Dendritic cell treated with granulocyte-macrophage colony-stimulating factor and Interleukin-4, amounts not matched to agents 40 ng/mL and 50 ng/mL, for 4 days (primary cell): ENCODE measurements at regions not wholly inside any gene's neighbourhood (a gene's known extent, or its start where the extent isn't known, plus 50 kb on each side); places are given as distances from the start of the nearest gene placed in this dataset.
"Not testable (repeated sequence)": the region's sequence is repeated elsewhere in the genome, so short reads cannot be mapped to it uniquely, and the experiment has no call there.

Experiments
- H3K27ac Mint-ChIP-seq: one replicate; pipeline ENCODE4 v1.8.0; 2022; ENCODE audit warnings: mild to moderate bottlenecking, mixed read lengths
- H3K27me3 Mint-ChIP-seq: one replicate; pipeline ENCODE4 v1.8.0; 2022; ENCODE audit warnings: mild to moderate bottlenecking, mixed read lengths
- H3K36me3 Mint-ChIP-seq: one replicate; pipeline ENCODE4 v1.8.0; 2022; ENCODE audit warnings: low read depth, mixed read lengths
- H3K4me1 Mint-ChIP-seq: one replicate; pipeline ENCODE4 v1.8.0; 2022; ENCODE audit warnings: low read depth, mixed read lengths
- H3K4me3 Mint-ChIP-seq: one replicate; pipeline ENCODE4 v1.8.0; 2022; ENCODE audit warnings: mild to moderate bottlenecking, moderate library complexity, mixed read lengths
- H3K9me3 Mint-ChIP-seq: one replicate; pipeline ENCODE4 v1.8.0; 2022; ENCODE audit warnings: mixed read lengths
- intact Hi-C: fragments of 100-400 bp; cut with micrococcal nuclease; formaldehyde crosslinking; loops from one replicate; pipeline ENCODE4 v1.15.0; 2022

DNA sequence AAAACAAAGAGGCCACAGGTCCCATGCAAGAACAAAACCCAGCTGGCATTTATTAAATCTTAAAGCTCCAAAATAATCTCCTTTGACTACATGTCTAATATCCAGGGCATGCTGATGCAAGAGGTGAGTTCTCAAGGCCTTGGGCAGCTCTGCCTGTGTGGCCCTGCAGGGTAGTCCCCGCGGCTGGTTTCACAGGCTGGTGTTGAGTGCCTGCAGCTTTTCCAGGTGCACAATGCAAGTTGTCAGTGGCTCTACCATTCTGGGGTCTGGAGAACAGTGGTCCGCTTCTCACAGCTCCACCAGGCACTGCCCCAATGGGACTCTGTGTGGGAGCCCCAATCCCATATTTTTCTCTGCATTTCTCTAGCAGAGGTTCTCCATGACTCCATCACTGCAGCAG, 54.4 kb upstream of the HCN1 start:
- H3K27me3 Mint-ChIP-seq = no peaks in the 10 kb centered on the region
- no peaks in the 10 kb centered on the region for H3K4me1 Mint-ChIP-seq

DNA sequence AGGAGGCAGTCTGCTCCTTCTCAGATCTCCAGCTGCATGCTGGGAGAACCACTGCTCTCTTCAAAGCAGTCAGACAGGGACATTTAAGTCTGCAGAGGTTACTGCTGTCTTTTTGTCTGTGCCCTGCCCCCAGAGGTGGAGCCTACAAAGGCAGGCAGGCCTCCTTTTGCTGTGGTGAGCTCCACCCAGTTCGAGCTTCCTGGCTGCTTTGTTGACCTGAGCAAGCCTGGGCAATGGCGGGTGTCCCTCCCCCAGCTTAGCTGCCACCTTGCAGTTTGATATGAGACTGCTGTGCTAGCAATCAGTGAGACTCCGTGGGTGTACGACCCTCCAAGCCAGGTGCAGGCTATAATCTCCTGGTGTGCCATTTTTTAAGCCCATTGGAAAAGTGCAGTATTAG, 52.3 kb upstream of the HCN1 start:
- H3K36me3 Mint-ChIP-seq, H3K27me3 Mint-ChIP-seq, H3K4me3 Mint-ChIP-seq, intact Hi-C loops, H3K27ac Mint-ChIP-seq, H3K4me1 Mint-ChIP-seq: not testable (repeated sequence)
- H3K9me3 Mint-ChIP-seq = peaks cover 79% of the 10 kb centered on the region

More for the DNA sequence above, 54.4 kb upstream of the HCN1 start:
- H3K4me3 Mint-ChIP-seq = no peak overlapping the region
- intact Hi-C loops = no loop called here
- H3K27ac Mint-ChIP-seq = no peak overlapping the region
- no peaks in the 10 kb centered on the region for H3K36me3 Mint-ChIP-seq
- H3K9me3 Mint-ChIP-seq = peaks cover 97% of the 10 kb centered on the region
